ENCODE measurements at regions not wholly inside any gene's neighbourhood (a gene's known extent, or its start where the extent isn't known, plus 50 kb on each side); places are given as distances from the start of the nearest gene placed in this dataset.

DNA sequence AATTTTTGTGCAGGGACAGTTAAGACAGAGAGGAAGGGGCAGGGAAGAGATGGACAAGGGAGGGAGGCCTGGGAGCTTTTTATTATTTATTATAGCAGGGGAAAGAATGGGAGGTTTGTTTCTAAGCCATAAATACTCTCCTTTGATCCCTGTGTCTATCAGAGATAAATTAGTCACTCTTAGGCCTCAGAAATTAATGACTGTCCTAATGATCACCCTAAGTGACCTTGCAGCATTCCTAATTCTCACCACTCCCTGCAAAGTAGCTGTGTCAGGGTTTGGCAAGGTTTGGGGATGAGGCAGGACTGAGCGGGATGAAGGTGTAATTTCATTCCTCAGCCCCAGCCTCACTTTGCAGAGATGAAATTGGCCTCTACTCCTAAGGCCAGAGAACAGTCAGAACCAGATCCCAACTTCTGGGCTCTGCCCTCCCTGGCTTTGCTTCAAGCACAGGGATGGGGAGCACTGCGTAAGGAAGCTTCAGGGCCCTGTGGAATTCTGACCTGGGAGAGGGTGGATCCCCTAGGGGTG is 95.0 kb downstream of the TMEM17 start:
- in situ Hi-C loops (cut with MboI) (loop anchor here (5.0 kb wide), 3 partner anchors 114 to 494 kb away; no protein-coding TSS in a partner anchor), intact Hi-C loops (cut with micrococcal nuclease) (loop anchor here (2.0 kb wide), 1 partner anchor 114 kb away; no protein-coding TSS in a partner anchor)
- Histone ChIP-seq H3K79me2 (ENCODE audit: control insufficient read depth, insufficient read depth, low read length) (no peaks in the 10 kb centered on the region), H3K27me3 (ENCODE audit: control insufficient read depth in 2 of 2, insufficient read depth in 2 of 2, low read length in 2 of 2) (no peaks in the 10 kb centered on the region), H4K20me1 (replicated peaks; ENCODE audit: control insufficient read depth, insufficient read depth, low read length) (no peaks in the 10 kb centered on the region), H3K4me1 (replicated peaks in 1 of 2; ENCODE audit: control insufficient read depth in 2 of 2, insufficient read depth in 2 of 2, low read length in 2 of 2) (peaks cover 3 to 9% of the 10 kb centered on the region in 2 experiments; a peak in 3 of 5 replicates), H3K9ac (ENCODE audit: insufficient read depth in 1 of 2, low read depth in 2 of 2, low read length in 2 of 2) (peak overlapping the region in 1 of 2 experiments; percentile 2; a peak in 1 of 4 replicates), H3K36me3 (ENCODE audit: control insufficient read depth, insufficient read depth, low read length) (no peaks in the 10 kb centered on the region; the same call in 2 of the 3 replicates), H3K27ac (ENCODE audit: extremely low read depth, low read depth, low read length) (no peak overlapping the region), H2AFZ (ENCODE audit: low read depth, low read length) (peak overlapping the region; percentile 80; the same call in 1 of the 2 replicates), H3K9me1 (ENCODE audit: control insufficient read depth, insufficient read depth, low read length) (no peaks in the 10 kb centered on the region), H3K9me3 (replicated peaks; ENCODE audit: control insufficient read depth, insufficient read depth, low read depth, low read length) (no peaks in the 10 kb centered on the region), H3K4me2 (ENCODE audit: insufficient read depth, low read length) (no peak overlapping the region), H3K4me3 (no peak overlapping the region)
- ChIA-PET POLR2A (no interaction called here), CTCF (ENCODE audit: low intra/inter-chr PET ratio) (interaction anchor here (0.7 to 3.9 kb wide), 5 partner anchors 76 to 1276 kb away, joined by 3 to 37 read pairs (median 5); no protein-coding TSS in a partner anchor)
- BruUV-seq (replicated peaks), result no TSS peak
- 71% methylated on average over 1 of the region's 2 CpGs for WGBS (ENCODE audit: insufficient coverage, low coverage, missing lambda C conversion rate)
- ATAC-seq, result no peak; the same call in 2 of the 3 replicates
- no peak for FAIRE-seq
- TF ChIP-seq BACH1 (tag; IDR thresholded peaks at IDR 0.05), result no peak
- TF ChIP-seq PCBP2 (IDR thresholded peaks at IDR 0.05; ENCODE audit: low read depth, low read length, poor library complexity, severe bottlenecking), result no peak
- TF ChIP-seq ZKSCAN8 (CRISPR knock-in tag; IDR thresholded peaks at IDR 0.05), result no peak
- TF ChIP-seq ZNF830 (CRISPR knock-in tag; IDR thresholded peaks at IDR 0.05), result no peak
- no peak for TF ChIP-seq MTA2 (IDR thresholded peaks at IDR 0.05; ENCODE audit: low read depth)
- DNase-seq (ENCODE audit: extremely low read depth in 1 of 4, low spot score in 3 of 4), result no peak

DNA sequence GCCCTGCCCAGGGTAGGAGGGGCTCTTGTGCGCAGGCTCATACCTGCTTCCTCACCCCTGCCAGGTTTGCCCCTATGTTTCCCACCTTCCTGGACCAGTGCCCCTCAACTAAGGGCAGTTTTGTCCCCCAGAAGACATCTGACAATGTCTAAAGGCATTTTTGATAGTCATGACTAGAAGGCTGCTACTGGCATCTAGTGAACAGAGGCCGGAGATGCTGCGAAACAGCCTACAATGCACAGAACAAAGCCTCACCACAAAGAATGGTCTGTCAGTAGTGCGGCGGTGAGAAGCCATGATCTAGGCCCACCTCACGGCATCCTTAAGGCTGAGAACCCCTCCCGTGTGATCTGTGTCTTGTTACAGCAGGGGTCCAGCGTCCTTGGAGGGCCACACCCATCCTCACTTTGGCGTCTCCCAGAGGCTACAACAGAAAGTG is 96.0 kb downstream of the TMEM17 start:
- CTCF ChIA-PET (ENCODE audit: low intra/inter-chr PET ratio), result interaction anchor here (3.9 kb wide), 1 partner anchor 491 kb away, joined by 37 read pairs; no protein-coding TSS in a partner anchor
- DNase-seq (ENCODE audit: extremely low read depth in 1 of 4, low spot score in 3 of 4) (peak in 1 of 4 experiments; percentile 29), FAIRE-seq (peak; percentile 32), ATAC-seq (peak; percentile 66)
- Histone ChIP-seq H2AFZ (ENCODE audit: low read depth, low read length) (no peak overlapping the region; the same call in 1 of the 2 replicates), H3K9me3 (replicated peaks; ENCODE audit: control insufficient read depth, insufficient read depth, low read depth, low read length) (no peaks in the 10 kb centered on the region), H3K36me3 (ENCODE audit: control insufficient read depth, insufficient read depth, low read length) (no peaks in the 10 kb centered on the region; the same call in 2 of the 3 replicates), H3K9ac (ENCODE audit: insufficient read depth in 1 of 2, low read depth in 2 of 2, low read length in 2 of 2) (no peak overlapping the region), H3K27ac (ENCODE audit: extremely low read depth, low read depth, low read length) (no peak overlapping the region), H3K4me1 (replicated peaks in 1 of 2; ENCODE audit: control insufficient read depth in 2 of 2, insufficient read depth in 2 of 2, low read length in 2 of 2) (peaks cover 3 to 9% of the 10 kb centered on the region in 2 experiments; a peak in 3 of 5 replicates), H3K27me3 (ENCODE audit: control insufficient read depth in 2 of 2, insufficient read depth in 2 of 2, low read length in 2 of 2) (no peaks in the 10 kb centered on the region), H3K9me1 (ENCODE audit: control insufficient read depth, insufficient read depth, low read length) (no peaks in the 10 kb centered on the region), H3K4me2 (ENCODE audit: insufficient read depth, low read length) (no peak overlapping the region), H4K20me1 (replicated peaks; ENCODE audit: control insufficient read depth, insufficient read depth, low read length) (no peaks in the 10 kb centered on the region), H3K79me2 (ENCODE audit: control insufficient read depth, insufficient read depth, low read length) (no peaks in the 10 kb centered on the region), H3K4me3 (no peak overlapping the region)
- intact Hi-C loops (cut with micrococcal nuclease), result loop anchor here (2.0 kb wide), 1 partner anchor 113 kb away; no protein-coding TSS in a partner anchor
- POLR2A ChIA-PET, result no interaction called here
- in situ Hi-C loops (cut with MboI), result loop anchor here (5.0 kb wide), 3 partner anchors 113 to 493 kb away; no protein-coding TSS in a partner anchor
- 64% methylated on average over 9 of the region's 9 CpGs for WGBS (ENCODE audit: insufficient coverage, low coverage, missing lambda C conversion rate)
- no TSS peak for BruUV-seq (replicated peaks)
- TF ChIP-seq ARID2 (IDR thresholded peaks at IDR 0.05) (peak; percentile 62), CREM (IDR thresholded peaks at IDR 0.05; ENCODE audit: low read depth) (no peak), TCF7 (IDR thresholded peaks at IDR 0.05; ENCODE audit: borderline replicate concordance) (no peak), STAG1 (CRISPR knock-in tag; IDR thresholded peaks at IDR 0.05; ENCODE audit: borderline replicate concordance) (peak; percentile 12; the same call in 1 of the 2 replicates)
- TF ChIP-seq, protein P1, sequence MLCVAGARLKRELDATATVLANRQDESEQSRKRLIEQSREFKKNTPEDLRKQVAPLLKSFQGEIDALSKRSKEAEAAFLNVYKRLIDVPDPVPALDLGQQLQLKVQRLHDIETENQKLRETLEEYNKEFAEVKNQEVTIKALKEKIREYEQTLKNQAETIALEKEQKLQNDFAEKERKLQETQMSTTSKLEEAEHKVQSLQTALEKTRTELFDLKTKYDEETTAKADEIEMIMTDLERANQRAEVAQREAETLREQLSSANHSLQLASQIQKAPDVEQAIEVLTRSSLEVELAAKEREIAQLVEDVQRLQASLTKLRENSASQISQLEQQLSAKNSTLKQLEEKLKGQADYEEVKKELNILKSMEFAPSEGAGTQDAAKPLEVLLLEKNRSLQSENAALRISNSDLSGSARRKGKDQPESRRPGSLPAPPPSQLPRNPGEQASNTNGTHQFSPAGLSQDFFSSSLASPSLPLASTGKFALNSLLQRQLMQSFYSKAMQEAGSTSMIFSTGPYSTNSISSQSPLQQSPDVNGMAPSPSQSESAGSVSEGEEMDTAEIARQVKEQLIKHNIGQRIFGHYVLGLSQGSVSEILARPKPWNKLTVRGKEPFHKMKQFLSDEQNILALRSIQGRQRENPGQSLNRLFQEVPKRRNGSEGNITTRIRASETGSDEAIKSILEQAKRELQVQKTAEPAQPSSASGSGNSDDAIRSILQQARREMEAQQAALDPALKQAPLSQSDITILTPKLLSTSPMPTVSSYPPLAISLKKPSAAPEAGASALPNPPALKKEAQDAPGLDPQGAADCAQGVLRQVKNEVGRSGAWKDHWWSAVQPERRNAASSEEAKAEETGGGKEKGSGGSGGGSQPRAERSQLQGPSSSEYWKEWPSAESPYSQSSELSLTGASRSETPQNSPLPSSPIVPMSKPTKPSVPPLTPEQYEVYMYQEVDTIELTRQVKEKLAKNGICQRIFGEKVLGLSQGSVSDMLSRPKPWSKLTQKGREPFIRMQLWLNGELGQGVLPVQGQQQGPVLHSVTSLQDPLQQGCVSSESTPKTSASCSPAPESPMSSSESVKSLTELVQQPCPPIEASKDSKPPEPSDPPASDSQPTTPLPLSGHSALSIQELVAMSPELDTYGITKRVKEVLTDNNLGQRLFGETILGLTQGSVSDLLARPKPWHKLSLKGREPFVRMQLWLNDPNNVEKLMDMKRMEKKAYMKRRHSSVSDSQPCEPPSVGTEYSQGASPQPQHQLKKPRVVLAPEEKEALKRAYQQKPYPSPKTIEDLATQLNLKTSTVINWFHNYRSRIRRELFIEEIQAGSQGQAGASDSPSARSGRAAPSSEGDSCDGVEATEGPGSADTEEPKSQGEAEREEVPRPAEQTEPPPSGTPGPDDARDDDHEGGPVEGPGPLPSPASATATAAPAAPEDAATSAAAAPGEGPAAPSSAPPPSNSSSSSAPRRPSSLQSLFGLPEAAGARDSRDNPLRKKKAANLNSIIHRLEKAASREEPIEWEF (CRISPR knock-in tag; IDR thresholded peaks at IDR 0.05), result no peak
